ENCODE measurements at regions not wholly inside any gene's neighbourhood (a gene's known extent, or its start where the extent isn't known, plus 50 kb on each side); places are given as distances from the start of the nearest gene placed in this dataset.
"Not testable (repeated sequence)": the region's sequence is repeated elsewhere in the genome, so short reads cannot be mapped to it uniquely, and the experiment has no call there.

GRCh38 chr4:12452291-12452690 lies 1023.6 kb upstream of the HS3ST1 start:
- Mint-ChIP-seq H3K27ac (no peak overlapping the region), H3K9me3 (peaks cover 32 to 37% of the 10 kb centered on the region in 2 donors), H3K36me3 (peaks cover 10 to 11% of the 10 kb centered on the region in 2 donors)
- ATAC-seq, result no peak
- DNase-seq (ENCODE audit: low spot score in 2 of 2), result no peak

- Mint-ChIP-seq H3K36me3 (peaks cover 10 to 11% of the 10 kb centered on the region in 2 donors), H3K27ac (no peak overlapping the region)
These were observed 1018.8 kb upstream of the HS3ST1 start for GRCh38 chr4:12447451-12447850.

GRCh38 chr4:12446657-12447185 lies 1018.0 kb upstream of the HS3ST1 start:
- Mint-ChIP-seq H3K27ac (no peak overlapping the region), H3K9me3 (peaks cover 32 to 38% of the 10 kb centered on the region in 2 donors), H3K36me3 (peaks cover 10 to 11% of the 10 kb centered on the region in 2 donors)
- DNase-seq (ENCODE audit: low spot score in 2 of 2) (no peak), ATAC-seq (no peak)

More at GRCh38 chr4:12447451-12447850, 1018.8 kb upstream of the HS3ST1 start:
- ATAC-seq (no peak), DNase-seq (ENCODE audit: low spot score in 2 of 2) (no peak)
- H3K9me3 Mint-ChIP-seq, result peaks cover 38 to 41% of the 10 kb centered on the region in 2 donors

- H3K9me3 Mint-ChIP-seq, result peaks cover 27 to 35% of the 10 kb centered on the region in 2 donors
- no peak for DNase-seq (ENCODE audit: low spot score in 2 of 2)
These were observed 1017.6 kb upstream of the HS3ST1 start for GRCh38 chr4:12446256-12446655.

GRCh38 chr4:12445711-12446235 lies 1017.1 kb upstream of the HS3ST1 start:
- peaks cover 27 to 33% of the 10 kb centered on the region in 2 donors for H3K9me3 Mint-ChIP-seq
- H3K36me3 Mint-ChIP-seq, result peaks cover 5 to 10% of the 10 kb centered on the region in 2 donors
- no peak for DNase-seq (ENCODE audit: low spot score in 2 of 2)
- no peak for ATAC-seq
- H3K27ac Mint-ChIP-seq, result no peak overlapping the region

More at GRCh38 chr4:12446256-12446655, 1017.6 kb upstream of the HS3ST1 start:
- ATAC-seq, result no peak
- H3K27ac Mint-ChIP-seq, result no peak overlapping the region
- peaks cover 8 to 10% of the 10 kb centered on the region in 2 donors for H3K36me3 Mint-ChIP-seq

GRCh38 chr4:12439633-12440305 lies 1011.1 kb upstream of the HS3ST1 start:
- Mint-ChIP-seq H3K36me3 (no peaks in the 10 kb centered on the region), H3K9me3 (peaks cover 11 to 22% of the 10 kb centered on the region in 2 donors), H3K27ac (no peak overlapping the region)
- no peak for ATAC-seq
- DNase-seq (ENCODE audit: low spot score in 2 of 2), result no peak

- H3K36me3 Mint-ChIP-seq; DNase-seq (ENCODE audit: low spot score in 2 of 2); ATAC-seq; H3K27ac Mint-ChIP-seq: not testable (repeated sequence)
- peaks cover 31% of the 10 kb centered on the region in 2 donors for H3K9me3 Mint-ChIP-seq
These were observed 1002.6 kb upstream of the HS3ST1 start for GRCh38 chr4:12431259-12431658.

- peaks cover 12 to 22% of the 10 kb centered on the region in 2 donors for H3K9me3 Mint-ChIP-seq
- H3K27ac Mint-ChIP-seq, result peak overlapping the region in 1 of 2 donors; percentile 12
- no peak for DNase-seq (ENCODE audit: low spot score in 2 of 2)
- ATAC-seq, result no peak
- H3K36me3 Mint-ChIP-seq, result peaks cover 0 to 5% of the 10 kb centered on the region in 2 donors
These were observed 992.7 kb upstream of the HS3ST1 start for GRCh38 chr4:12421364-12421763.

- Mint-ChIP-seq H3K9me3 (peaks cover 9 to 23% of the 10 kb centered on the region in 2 donors), H3K27ac (no peak overlapping the region), H3K36me3 (no peaks in the 10 kb centered on the region)
- no peak for DNase-seq (ENCODE audit: low spot score in 2 of 2)
- ATAC-seq, result no peak
These were observed 988.1 kb upstream of the HS3ST1 start for GRCh38 chr4:12416755-12417154.

- Mint-ChIP-seq H3K27ac (no peak overlapping the region), H3K36me3 (no peaks in the 10 kb centered on the region), H3K9me3 (peaks cover 3 to 21% of the 10 kb centered on the region in 2 donors)
- ATAC-seq (no peak), DNase-seq (ENCODE audit: low spot score in 2 of 2) (no peak)
These were observed 985.6 kb upstream of the HS3ST1 start for GRCh38 chr4:12414181-12414812.

- ATAC-seq (no peak), DNase-seq (ENCODE audit: low spot score in 2 of 2) (no peak)
- no peaks in the 10 kb centered on the region for H3K36me3 Mint-ChIP-seq
- H3K9me3 Mint-ChIP-seq, result peaks cover 8 to 15% of the 10 kb centered on the region in 2 donors
- H3K27ac Mint-ChIP-seq, result no peak overlapping the region
These were observed 982.4 kb upstream of the HS3ST1 start for GRCh38 chr4:12411072-12411471.

- Mint-ChIP-seq H3K27ac (no peak overlapping the region), H3K9me3 (peaks cover 6 to 12% of the 10 kb centered on the region in 2 donors), H3K36me3 (no peaks in the 10 kb centered on the region)
- ATAC-seq (peak in 1 of 2 donors; percentile 69), DNase-seq (ENCODE audit: low spot score in 2 of 2) (no peak)
These were observed 981.0 kb upstream of the HS3ST1 start for GRCh38 chr4:12409507-12410190.

GRCh38 chr4:12408364-12408763 lies 979.7 kb upstream of the HS3ST1 start:
- H3K9me3 Mint-ChIP-seq, result peaks cover 5 to 9% of the 10 kb centered on the region in 2 donors
- DNase-seq (ENCODE audit: low spot score in 2 of 2) (no peak), ATAC-seq (no peak)
- H3K27ac Mint-ChIP-seq, result no peak overlapping the region
- H3K36me3 Mint-ChIP-seq, result no peaks in the 10 kb centered on the region

- ATAC-seq, result no peak
- no peak overlapping the region for H3K27ac Mint-ChIP-seq
These were observed 974.5 kb upstream of the HS3ST1 start for GRCh38 chr4:12403175-12403574.

GRCh38 chr4:12399781-12400180 lies 971.1 kb upstream of the HS3ST1 start:
- DNase-seq (ENCODE audit: low spot score in 2 of 2), result no peak
- Mint-ChIP-seq H3K36me3 (no peaks in the 10 kb centered on the region), H3K27ac (no peak overlapping the region), H3K9me3 (peaks cover 4 to 13% of the 10 kb centered on the region in 2 donors)
- no peak for ATAC-seq

More at GRCh38 chr4:12403175-12403574, 974.5 kb upstream of the HS3ST1 start:
- H3K9me3 Mint-ChIP-seq, result peaks cover 8 to 9% of the 10 kb centered on the region in 2 donors
- no peaks in the 10 kb centered on the region for H3K36me3 Mint-ChIP-seq
- DNase-seq (ENCODE audit: low spot score in 2 of 2), result no peak

- peaks cover 0 to 11% of the 10 kb centered on the region in 2 donors for H3K9me3 Mint-ChIP-seq
- ATAC-seq (no peak), DNase-seq (ENCODE audit: low spot score in 2 of 2) (no peak)
- H3K36me3 Mint-ChIP-seq, result no peaks in the 10 kb centered on the region
- no peak overlapping the region for H3K27ac Mint-ChIP-seq
These were observed 965.1 kb upstream of the HS3ST1 start for GRCh38 chr4:12393631-12394262.
